NCI-H1436 treated with DMSO at 0.1 percent for 48 hours (cell line): ENCODE measurements at regions not wholly inside any gene's neighbourhood (a gene's known extent, or its start where the extent isn't known, plus 50 kb on each side); places are given as distances from the start of the nearest gene placed in this dataset.
"Not testable (repeated sequence)": the region's sequence is repeated elsewhere in the genome, so short reads cannot be mapped to it uniquely, and the experiment has no call there.

Experiments
- DNase-seq: peaks from one replicate; lab custom pipeline; 2025; lab: John Stamatoyannopoulos, UW

DNA sequence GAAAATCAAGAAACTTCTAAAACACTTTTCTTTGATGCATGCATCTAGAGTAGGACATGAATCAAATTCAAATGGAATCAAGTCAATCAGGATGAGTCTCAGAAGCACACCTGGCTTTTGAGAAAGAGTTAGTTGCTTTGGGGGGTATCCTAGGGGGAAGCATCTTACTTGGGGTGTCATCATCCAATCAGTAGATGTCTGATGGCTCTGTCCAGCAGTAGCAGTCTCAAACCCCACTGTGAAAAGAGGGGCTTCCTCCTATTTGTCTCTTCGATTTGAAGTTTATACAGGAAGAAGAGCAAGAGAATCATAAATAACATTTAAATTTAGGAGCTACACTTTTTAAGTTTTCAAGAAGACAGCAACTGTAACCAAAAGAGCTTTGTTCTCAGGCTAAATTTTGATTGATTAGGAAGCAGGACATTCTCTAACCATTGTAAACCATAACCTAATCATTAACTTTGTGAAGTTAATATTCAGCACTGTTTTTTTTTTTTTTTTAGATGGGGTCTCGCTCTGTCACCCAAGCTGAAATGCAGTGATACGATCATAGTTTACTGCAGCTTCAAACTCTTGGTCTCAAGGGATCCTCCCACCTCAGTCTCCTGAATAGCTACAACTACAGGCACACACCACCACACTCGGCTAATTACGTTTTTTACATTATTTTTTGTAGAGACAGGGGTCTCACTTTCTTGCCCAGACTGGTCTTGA is 614.7 kb downstream of the CSNK1G3 start:
- DNase-seq: no peak

DNA sequence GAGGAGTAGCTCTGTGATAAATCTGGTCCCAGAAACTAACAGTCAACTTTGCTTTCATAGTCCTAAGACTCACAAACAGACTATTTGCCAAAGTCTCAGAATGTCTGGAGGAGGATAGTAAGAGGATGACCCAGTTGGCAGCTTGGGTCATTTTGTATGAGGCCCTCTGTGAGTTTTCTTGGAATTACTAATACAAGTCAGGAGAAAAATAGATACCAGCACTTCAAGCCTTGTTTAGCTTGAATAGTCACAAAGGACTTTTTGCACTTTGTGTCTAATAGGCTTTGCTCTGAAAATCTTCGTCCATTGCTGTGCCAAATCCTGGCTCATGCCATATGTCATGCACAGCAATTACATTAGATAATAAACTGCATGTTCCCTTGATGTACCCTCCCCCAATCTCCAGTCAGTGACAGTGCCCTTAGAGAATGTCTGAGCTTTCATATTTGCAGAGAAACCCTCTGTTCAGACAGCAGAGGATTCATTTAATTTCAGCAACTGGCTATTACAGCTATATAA is 612.8 kb downstream of the CSNK1G3 start:
- no peak for DNase-seq

DNA sequence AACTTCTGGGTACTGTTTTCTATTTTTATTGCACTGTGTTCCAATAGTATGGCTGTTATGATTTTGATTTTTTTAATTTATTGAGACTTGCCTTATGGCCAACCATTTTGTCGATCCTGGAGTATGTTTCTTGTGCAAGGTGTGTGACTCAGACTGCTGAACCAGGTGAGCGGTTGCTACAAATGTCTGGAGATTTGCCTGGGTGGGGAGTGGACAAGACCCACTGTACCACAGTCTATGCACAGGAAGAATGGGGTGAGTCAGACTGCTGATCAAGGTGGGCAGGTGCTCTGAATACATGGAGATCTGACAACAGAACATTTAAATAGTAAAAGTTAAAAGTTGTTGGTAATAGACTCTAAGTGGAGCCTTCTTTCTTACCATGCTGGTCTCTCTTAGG is 609.2 kb downstream of the CSNK1G3 start:
- DNase-seq: no peak

DNA sequence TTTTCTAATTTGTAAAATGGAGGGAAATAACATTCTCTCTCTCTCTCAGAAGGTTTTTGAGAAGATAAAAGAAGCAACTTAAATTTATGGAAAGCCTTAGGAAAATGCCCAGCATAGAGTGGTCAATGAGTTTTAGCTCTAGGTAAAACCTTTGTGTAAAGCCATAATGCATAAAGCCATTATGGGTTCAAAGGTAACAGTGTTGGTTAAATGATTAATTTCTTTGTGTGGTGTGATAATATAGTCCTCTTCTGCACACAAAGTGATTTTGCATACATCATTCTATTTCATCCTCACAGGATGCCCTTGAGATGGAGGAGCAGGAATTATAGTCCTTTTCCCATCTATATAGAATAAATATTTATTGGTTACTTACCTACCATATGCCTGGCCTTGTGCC is 602.9 kb downstream of the CSNK1G3 start:
- DNase-seq: no peak

DNA sequence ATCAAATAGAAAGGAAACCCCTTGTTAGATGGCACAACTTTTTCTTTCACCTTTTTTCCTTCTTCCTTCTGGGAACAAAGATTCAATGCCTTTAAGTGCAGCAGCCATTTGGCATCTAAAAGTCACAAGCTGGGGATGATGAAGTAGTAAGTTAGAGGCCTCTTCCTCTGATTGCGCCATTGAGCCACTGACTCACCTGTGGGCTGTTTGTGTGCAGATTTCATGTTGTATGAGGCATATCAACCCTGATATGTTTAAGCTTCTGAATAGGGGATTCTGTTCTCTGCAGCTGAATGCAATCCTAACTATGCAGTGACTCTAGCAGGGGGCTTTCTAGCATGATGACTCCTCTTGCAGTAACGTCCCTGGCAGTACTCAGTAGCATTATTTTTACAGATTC is 599.9 kb downstream of the CSNK1G3 start:
- DNase-seq: no peak

DNA sequence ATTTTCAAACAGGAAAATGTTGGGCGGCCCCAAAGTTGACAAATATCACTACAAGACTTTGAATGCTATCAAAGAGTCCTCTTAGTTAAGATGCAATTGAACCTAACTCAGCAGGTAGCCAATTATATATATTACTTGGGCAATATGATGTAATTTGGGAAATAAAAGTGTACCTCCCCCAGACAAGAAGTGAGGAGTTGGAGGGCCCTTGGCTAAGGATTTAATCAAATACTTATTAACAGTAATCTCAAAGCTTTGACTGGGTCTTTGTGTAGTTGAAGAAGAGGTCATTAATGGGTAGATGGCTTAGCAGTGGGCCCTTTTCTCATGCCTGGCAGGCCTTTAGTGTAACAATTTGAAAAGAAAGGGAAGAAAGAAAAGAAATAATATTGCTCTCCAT is 599.0 kb downstream of the CSNK1G3 start:
- no peak for DNase-seq

DNA sequence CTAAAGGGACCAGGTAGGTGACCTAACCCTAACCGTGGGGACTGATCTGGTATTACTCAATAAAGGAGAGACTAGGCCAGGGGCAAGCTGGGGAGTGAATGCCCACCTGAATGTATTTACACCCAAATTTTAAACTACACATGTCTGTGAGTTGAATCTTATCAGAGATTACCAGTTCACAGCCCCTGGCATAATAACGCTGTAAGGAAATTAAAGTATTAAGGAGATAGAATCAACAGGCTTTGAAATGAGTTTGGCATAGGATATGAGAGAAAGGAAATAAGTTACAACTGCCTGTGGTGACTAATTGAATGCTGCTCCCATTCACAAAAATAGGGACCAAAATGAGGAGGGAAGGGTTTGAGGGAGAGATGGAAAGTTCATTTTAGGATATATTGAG is 593.3 kb downstream of the CSNK1G3 start:
- no peak for DNase-seq

DNA sequence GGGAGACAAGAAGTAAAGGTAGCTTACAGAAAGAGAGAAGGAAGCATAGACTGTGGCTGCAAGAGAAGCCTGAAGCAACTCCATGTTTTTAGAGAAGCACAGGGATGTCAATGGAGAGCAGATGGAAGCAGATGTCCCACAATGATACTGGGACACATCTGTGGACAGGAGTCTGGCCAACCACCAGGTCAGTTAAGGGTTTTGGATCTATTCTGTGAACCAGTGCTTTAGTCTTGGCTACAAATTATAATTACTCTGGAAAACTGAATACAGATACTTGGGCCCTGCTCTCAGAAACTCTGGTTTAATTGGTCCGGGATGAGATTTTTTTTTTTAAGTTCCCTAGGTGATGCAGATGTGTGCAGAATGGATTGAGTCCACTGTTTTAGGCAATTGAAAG is 592.8 kb downstream of the CSNK1G3 start:
- DNase-seq: no peak

DNA sequence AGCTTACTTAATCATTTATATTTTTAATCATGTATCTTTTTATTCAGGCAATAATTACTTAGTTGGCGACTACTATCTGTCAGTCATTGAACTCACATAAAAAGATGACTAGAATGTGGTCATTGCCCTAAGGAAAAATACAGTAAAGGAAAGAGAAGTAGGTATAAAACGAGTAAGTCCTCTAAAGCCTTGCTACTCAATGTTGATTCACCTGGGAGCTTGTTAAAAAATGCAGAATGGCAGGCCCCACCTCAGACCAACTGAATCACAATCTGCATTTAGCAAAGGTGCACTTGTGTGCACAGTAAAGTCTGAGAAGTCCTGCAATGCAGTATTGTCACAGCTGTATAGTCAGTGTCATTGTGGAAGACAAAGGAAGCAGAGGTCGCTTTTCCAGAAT is 592.4 kb downstream of the CSNK1G3 start:
- DNase-seq: no peak

DNA sequence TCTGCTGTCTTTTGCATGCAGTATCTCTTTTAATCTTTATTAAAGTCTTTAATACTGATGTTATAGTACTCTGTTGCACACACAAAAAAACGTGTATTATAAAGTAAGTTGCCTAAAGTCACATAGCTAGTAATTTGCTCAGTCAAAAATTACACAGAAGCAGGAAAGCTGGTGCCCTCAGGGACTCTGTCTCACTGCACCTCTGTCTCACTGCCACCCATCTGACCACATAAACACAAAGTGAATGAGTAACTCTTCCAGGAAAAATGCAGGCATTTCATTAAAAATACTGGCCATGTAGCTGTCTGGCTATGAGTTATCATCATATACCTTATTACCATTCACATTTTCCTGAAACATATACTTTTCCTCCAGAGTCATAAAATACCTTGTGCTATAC is 591.7 kb downstream of the CSNK1G3 start:
- DNase-seq: no peak

DNA sequence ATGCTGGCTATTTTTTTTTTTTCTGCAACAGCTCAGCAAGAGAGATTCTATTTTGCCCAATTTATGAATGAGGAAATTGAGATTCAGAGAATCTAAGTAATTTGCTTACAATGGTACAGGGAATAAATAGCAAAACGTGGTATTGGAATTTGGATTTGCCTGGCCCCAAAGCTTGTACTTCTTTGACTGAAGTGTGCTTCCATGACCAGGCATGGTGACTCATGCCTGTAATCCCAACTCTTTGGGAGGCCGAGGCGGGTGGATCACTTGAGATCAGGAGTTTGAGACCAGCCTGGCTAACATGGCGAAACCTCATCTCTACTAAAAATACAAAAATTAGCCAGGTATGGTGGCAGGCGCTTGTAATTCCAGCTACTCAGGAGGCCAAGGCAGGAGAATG is 591.1 kb downstream of the CSNK1G3 start:
- not testable (repeated sequence) for DNase-seq

DNA sequence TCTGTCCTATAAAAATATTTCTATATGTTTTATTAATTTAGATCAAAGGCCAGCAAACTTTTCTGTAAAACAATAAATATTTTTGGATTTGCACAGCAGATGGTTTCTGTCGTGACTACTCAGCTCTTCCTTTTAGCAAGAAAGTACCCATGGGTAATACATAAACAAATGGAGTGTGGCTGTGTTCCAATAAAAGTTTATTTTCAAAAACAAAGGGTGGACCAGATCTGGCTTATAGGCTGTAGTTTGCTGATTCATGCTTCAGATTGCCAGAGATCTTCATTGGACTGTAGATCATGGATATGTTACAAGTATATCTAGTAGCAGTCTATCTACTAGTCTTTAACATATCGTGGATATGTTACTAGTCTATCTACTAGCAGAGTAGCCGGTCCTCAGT is 590.5 kb downstream of the CSNK1G3 start:
- no peak for DNase-seq

DNA sequence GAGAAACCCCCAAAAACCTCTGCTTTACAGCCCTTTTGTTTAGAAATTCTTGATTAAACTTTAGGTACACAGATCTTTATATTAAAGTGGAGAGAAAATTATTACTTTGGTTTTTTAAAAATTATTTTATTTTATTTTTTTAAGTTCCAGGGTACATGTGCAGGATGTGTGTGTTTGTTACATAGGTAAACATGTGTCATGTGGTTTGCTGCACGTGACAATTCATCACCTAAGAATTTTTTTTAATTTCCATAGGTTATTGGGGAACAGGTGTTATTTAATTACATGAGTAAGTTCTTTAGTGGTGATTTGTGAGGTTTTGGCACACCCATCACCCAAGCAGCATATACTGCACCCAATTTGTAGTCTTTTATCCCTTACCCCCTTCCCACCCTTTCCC is 581.7 kb downstream of the CSNK1G3 start:
- DNase-seq: no peak

DNA sequence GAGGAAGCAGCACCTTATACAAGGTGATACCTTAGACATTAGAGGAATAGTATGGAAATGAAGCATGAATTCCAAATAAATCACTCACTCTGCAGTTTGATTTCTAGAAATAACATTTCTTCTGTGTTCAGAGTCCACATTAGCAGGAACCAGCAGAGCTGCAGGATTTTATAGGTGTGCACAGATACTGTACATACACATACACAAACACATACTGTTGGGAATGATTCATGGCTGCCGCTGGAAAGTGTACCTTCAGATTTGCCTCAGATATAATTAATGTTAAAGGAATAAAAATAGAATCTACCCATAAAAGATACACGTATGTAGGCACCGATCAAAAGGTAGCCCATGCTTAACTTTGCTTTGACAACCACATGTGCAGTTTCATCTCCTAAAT is 578.1 kb downstream of the CSNK1G3 start:
- no peak for DNase-seq

DNA sequence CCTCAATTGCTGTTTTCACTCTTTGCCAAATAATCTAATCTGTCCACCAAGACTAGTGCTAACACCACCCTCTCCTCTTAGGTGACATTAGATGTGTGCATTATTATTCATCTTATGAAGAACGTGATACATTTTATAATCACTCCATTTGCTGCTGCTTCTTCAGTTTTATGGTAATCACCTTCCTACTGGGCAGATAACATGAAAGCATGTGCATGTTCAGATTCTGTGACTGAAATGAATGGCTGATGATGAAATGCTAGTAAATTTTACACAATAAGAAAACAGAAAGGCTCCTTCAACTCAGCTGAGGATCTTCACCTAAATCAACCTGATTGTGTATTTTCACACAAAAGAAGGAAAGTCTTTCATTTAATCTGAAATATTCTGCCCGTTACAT is 577.6 kb downstream of the CSNK1G3 start:
- no peak for DNase-seq

DNA sequence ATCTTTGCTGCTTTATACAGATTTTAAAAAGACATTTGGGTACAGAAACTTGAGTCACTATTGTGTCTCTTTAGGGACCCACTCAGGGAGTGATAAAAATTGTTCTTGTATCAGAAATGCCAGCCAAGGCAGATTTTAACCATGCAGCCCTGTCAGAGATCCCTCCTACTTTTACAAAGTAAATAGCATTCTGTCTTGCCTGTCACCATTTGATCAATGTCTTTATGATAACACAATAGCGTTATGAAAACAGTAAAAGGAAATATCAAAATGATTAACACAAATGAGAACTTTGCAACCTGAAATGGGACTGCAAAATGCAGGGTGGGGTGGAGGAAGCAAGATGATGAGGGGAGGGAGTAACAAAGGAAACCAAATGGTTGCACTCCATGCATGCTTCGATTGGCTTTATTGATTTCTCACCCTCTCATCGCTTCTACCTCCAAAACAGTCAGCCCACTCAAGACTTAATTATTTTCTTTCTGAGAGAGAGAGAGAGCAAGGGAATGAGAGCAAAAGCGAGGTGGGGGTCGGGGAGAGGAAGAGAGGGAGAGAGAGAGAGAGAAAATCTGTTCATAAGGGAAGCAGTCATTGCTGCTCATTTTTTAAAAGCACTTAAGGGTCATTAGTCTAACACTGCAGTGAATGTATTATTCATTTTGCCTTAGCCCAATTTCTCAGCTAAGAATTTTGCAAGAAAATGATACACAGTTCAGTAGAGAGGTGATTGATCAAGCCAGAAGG is 576.5 kb downstream of the CSNK1G3 start:
- DNase-seq: peak; percentile 56

DNA sequence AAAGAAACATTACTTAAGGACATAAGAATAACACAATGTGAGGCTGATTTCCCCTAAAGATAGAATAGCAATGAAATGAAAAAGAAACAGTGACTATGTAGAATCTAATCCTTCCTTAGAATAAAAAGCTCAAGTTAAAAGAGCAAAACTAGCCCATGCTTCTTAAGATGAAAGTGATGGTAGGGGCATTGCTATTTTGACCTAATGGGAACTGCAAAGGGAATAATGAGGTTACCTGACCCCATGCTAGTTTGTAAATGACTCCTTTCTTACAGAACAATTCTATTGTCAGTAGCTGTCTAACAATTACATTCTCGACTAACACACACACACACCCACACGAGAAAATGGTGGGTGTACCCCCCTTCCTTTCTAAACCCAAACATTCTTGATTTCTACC is 575.8 kb downstream of the CSNK1G3 start:
- DNase-seq: no peak

DNA sequence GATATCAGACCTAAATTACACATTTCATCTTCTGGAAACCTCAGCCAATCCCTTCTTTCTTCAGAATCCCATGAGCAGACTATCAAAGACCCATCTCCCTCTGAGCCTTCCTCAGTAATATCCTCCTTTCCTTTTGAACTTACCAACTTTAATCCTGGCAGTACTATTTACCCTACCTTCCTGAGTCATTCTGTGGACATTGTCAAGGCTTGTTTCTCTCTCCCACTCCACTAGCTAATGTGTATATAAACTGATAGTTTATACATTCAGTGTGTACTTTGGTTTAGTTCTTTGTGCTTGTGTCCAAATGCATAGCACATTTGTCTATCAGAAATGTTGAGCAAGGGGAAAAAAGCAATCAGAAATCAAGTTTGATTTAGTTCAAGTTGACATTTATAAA is 568.3 kb downstream of the CSNK1G3 start:
- no peak for DNase-seq

DNA sequence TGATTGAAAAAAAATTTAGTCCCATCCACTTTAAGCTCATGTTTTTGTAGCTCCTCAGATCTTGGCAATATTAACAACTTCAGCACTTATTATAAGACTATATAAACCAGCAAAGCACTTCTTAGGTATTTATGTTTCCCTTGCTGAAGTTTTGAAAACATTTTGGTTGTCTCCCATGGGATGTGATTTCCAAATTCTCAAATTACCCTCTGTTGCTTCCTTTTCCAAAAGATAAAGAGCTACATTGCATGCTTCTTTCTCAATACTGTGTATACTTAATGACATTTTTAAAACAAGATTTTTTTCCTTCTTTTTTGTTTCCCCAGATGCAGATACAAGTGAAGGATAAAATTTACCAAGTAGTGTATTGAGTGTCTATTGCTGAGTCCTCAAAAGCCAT is 567.1 kb downstream of the CSNK1G3 start:
- no peak for DNase-seq

DNA sequence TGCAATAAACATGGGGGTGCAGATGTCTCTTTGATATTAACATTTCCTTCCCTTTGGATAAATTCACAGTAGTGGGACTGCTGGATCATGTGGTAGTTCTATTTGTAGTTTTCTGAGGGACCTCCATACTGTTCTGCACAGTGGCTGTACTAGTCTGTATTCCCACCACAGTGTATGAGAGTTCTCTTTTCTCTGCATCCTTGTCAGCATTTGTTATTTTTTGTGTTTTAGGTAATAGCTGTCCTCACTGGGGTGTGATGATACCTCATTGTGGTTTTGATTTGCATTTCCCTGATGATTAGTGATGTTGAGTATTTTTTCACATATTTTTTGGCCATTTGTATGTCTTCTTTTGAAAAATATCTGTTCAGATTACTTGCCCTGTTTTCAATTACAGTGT is 562.5 kb downstream of the CSNK1G3 start:
- no peak for DNase-seq

DNA sequence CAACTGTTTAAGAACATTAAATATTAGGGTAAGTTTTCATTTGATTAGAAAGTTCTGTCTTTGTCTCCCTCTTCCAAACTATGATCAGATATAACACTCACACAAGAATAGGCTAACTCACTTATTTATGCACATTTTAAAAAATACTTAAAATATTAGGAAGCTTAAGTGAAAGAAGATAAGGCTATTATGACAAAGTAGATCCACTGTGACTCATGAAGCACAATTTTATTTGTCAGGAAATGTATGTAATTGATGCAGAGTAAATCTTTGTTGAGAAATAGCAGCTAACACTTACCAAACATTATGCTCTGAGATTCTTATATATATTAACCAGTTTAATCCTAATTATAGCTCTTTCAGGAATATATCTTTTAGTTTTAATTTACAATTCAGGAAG is 560.6 kb downstream of the CSNK1G3 start:
- DNase-seq: no peak

DNA sequence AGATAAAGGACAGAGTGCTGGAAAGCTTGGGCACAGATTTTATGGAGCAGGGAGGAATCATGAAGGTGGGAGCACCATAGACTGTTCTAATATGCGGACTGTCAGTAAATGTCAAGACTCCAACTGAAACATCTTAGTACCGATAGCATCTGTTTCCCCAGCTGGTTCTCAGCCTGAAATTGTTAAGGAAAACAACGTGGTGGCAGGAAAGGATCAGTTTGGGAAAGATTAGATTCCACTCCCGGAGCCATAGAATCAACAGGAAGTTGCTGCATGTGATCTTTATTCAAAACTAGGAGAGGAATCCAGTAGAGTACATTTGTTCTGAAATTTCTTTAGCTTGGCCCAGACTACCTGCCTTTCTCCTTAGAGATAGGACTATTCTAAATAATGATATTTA is 559.1 kb downstream of the CSNK1G3 start:
- DNase-seq: no peak

DNA sequence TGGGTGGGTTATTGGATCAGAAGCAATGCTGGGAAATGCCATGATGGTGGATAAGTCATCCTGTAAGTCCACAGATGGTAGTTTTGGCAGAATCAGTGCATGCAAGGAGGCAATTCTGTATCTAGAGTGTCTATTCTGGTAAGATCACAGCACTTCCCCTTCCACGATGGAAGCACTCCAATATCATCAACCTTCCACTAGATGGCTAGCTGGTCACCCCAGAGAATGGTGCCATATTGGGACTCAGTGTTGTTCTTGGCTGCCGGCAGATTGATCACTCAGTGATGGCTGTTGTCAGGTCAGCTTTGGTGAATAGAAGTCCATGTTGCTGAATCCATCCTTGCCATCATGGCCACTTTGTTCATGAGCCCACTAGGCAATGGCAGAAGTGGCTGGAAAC is 553.5 kb downstream of the CSNK1G3 start:
- no peak for DNase-seq

DNA sequence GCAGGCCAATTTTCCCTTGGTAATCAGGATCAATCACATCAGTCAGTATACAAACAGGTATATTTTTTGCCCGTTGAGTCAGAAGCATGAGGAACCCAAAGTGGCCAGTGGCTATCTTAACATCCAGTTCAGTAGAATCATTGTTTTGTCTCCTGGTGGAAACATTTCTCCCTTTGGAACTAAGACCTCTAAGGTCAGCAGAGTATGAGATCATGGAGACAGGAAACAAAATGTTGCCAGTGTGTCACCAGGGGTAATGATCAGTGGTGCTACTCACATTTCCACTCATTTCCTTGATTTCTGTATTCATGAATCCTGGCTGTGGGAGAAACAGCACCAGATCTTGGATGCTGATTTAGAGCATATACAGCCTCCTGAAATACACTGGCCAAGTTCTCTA is 553.0 kb downstream of the CSNK1G3 start:
- DNase-seq: no peak
